ENCODE measurements at regions not wholly inside any gene's neighbourhood (a gene's known extent, or its start where the extent isn't known, plus 50 kb on each side); places are given as distances from the start of the nearest gene placed in this dataset.

DNA sequence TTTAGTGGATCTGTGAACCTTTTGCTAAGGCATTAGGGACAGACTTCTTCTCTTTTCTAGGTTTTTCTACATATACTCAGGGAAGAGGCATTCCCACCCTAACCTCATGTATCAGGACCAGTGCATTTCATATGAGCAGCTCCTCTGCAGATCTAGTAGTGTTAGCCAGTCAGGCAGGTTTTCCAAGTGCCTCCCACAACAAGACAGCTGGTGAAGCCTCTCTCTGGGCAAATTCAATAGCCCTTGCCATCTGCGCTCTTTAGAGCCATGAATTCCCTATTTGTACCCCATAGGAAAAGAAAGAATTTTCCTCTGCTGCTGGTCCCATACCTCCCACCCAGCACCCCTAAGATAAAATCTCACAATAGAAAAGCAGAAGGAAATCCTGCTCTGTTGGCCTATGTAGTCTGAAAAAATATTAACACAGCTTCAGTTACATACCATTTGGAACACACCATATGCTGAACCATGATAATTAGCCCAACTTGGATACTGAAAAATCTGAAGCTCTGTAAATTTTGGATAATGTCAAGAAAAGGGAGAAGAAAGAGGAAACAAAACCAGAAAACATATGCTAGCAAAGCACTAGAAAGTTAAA is 1354.6 kb upstream of the NRXN1 start:
- no peaks in the 10 kb centered on the region for H3K27me3 Mint-ChIP-seq
- H3K27ac Mint-ChIP-seq: no peak overlapping the region
- H3K9me3 ChIP-seq: no peaks in the 10 kb centered on the region
- H3K36me3 Mint-ChIP-seq: no peaks in the 10 kb centered on the region
- H3K4me1 ChIP-seq (ENCODE audit: control insufficient read depth in 1 of 2, extremely low read depth in 1 of 2, insufficient read depth in 2 of 2, low read length in 2 of 2): no peaks in the 10 kb centered on the region
- no peak for DNase-seq
- no peaks in the 10 kb centered on the region for H3K4me1 Mint-ChIP-seq
- POLR2A ChIA-PET: no interaction called here
- no peak overlapping the region for H3K4me3 ChIP-seq (ENCODE audit: control insufficient read depth in 1 of 2, extremely low read depth in 1 of 2, low read length in 1 of 2)
- no peak overlapping the region for H3K27ac ChIP-seq (ENCODE audit: low read length)
- ATAC-seq (replicated peaks in 1 of 4): no peak
- H3K9me3 Mint-ChIP-seq: peaks cover 9 to 12% (median 10%) of the 10 kb centered on the region in 3 donors
- H3K4me3 Mint-ChIP-seq: no peak overlapping the region
- CTCF ChIA-PET: no interaction called here
- 100% methylated on average over 1 of the region's 1 CpG for WGBS (ENCODE audit: insufficient coverage)
- H3K27me3 ChIP-seq (replicated peaks in 1 of 2; ENCODE audit: control insufficient read depth in 2 of 2, extremely low read depth in 1 of 2, insufficient read depth in 2 of 2, low read length in 1 of 2): no peaks in the 10 kb centered on the region
- H3K36me3 ChIP-seq (ENCODE audit: control insufficient read depth in 2 of 2, extremely low read depth in 1 of 2, insufficient read depth in 1 of 2, low read length in 1 of 2): no peaks in the 10 kb centered on the region

DNA sequence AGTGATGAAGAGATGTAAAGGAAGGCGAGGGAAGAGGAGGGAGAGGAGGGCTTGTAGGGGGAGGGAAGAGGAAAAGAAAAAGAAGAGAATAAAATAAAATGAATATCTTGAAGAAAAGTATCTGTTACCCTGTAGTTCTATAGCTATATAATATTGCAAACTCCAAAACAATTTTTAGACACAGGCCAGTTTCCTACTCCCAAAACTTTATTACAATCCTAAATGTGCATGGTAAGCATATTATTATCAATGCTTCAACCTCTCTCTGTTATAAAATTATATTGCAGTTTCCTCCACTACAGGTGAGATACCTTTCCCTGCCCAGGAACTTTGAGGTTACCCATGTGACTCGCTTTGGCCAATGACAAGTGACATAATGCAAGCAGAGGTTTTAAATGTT is 1351.6 kb upstream of the NRXN1 start:
- Histone ChIP-seq H3K4me3 (ENCODE audit: control insufficient read depth in 1 of 2, extremely low read depth in 1 of 2, low read length in 1 of 2) (no peak overlapping the region), H3K27ac (ENCODE audit: low read length) (no peak overlapping the region), H3K27me3 (replicated peaks in 1 of 2; ENCODE audit: control insufficient read depth in 2 of 2, extremely low read depth in 1 of 2, insufficient read depth in 2 of 2, low read length in 1 of 2) (no peaks in the 10 kb centered on the region), H3K9me3 (no peaks in the 10 kb centered on the region), H3K4me1 (ENCODE audit: control insufficient read depth in 1 of 2, extremely low read depth in 1 of 2, insufficient read depth in 2 of 2, low read length in 2 of 2) (no peaks in the 10 kb centered on the region), H3K36me3 (ENCODE audit: control insufficient read depth in 2 of 2, extremely low read depth in 1 of 2, insufficient read depth in 1 of 2, low read length in 1 of 2) (no peaks in the 10 kb centered on the region)
- Mint-ChIP-seq H3K4me1 (no peaks in the 10 kb centered on the region), H3K9me3 (peaks cover 3 to 9% (median 4%) of the 10 kb centered on the region in 3 donors), H3K27ac (no peak overlapping the region), H3K27me3 (no peaks in the 10 kb centered on the region), H3K36me3 (no peaks in the 10 kb centered on the region), H3K4me3 (no peak overlapping the region)
- CTCF ChIA-PET: no interaction called here
- DNase-seq (no peak), ATAC-seq (replicated peaks in 1 of 4) (no peak)
- WGBS (ENCODE audit: insufficient coverage): no CpG with 5 or more reads among the region's 2 CpGs
- POLR2A ChIA-PET: no interaction called here

- H3K36me3 Mint-ChIP-seq: no peaks in the 10 kb centered on the region
- Histone ChIP-seq H3K4me3 (ENCODE audit: control insufficient read depth in 1 of 2, extremely low read depth in 1 of 2, low read length in 1 of 2) (no peak overlapping the region), H3K27me3 (replicated peaks in 1 of 2; ENCODE audit: control insufficient read depth in 2 of 2, extremely low read depth in 1 of 2, insufficient read depth in 2 of 2, low read length in 1 of 2) (no peaks in the 10 kb centered on the region), H3K27ac (ENCODE audit: low read length) (no peak overlapping the region), H3K36me3 (ENCODE audit: control insufficient read depth in 2 of 2, extremely low read depth in 1 of 2, insufficient read depth in 1 of 2, low read length in 1 of 2) (no peaks in the 10 kb centered on the region), H3K4me1 (ENCODE audit: control insufficient read depth in 1 of 2, extremely low read depth in 1 of 2, insufficient read depth in 2 of 2, low read length in 2 of 2) (no peaks in the 10 kb centered on the region), H3K9me3 (peaks cover 4% of the 10 kb centered on the region)
- H3K4me1 Mint-ChIP-seq: no peaks in the 10 kb centered on the region
- no peak overlapping the region for H3K4me3 Mint-ChIP-seq
- WGBS (ENCODE audit: insufficient coverage): no CpG with 5 or more reads among the region's 2 CpGs
- ATAC-seq (replicated peaks in 1 of 4) (no peak), DNase-seq (no peak)
- no peak overlapping the region for H3K27ac Mint-ChIP-seq
- ChIA-PET POLR2A (no interaction called here), CTCF (no interaction called here)
- H3K9me3 Mint-ChIP-seq: peaks cover 3 to 7% (median 5%) of the 10 kb centered on the region in 3 donors
- H3K27me3 Mint-ChIP-seq: no peaks in the 10 kb centered on the region
Measured at GRCh38 chr2:52369178-52369577, 1337.2 kb upstream of the NRXN1 start.

GRCh38 chr2:52368141-52368540 is 1336.2 kb upstream of the NRXN1 start:
- no peak for DNase-seq

GRCh38 chr2:52365946-52366345 is 1334.0 kb upstream of the NRXN1 start:
- H3K27ac ChIP-seq (ENCODE audit: low read length): no peak overlapping the region
- peaks cover 4% of the 10 kb centered on the region for H3K9me3 ChIP-seq
- WGBS (ENCODE audit: insufficient coverage): no CpG with 5 or more reads among the region's 2 CpGs
- POLR2A ChIA-PET: no interaction called here
- no peaks in the 10 kb centered on the region for H3K4me1 ChIP-seq (ENCODE audit: control insufficient read depth in 1 of 2, extremely low read depth in 1 of 2, insufficient read depth in 2 of 2, low read length in 2 of 2)
- no peaks in the 10 kb centered on the region for H3K27me3 ChIP-seq (replicated peaks in 1 of 2; ENCODE audit: control insufficient read depth in 2 of 2, extremely low read depth in 1 of 2, insufficient read depth in 2 of 2, low read length in 1 of 2)
- DNase-seq (no peak), ATAC-seq (replicated peaks in 1 of 4) (no peak)
- H3K27ac Mint-ChIP-seq: no peak overlapping the region
- H3K4me1 Mint-ChIP-seq: no peaks in the 10 kb centered on the region
- H3K36me3 Mint-ChIP-seq: no peaks in the 10 kb centered on the region
- no peak overlapping the region for H3K4me3 ChIP-seq (ENCODE audit: control insufficient read depth in 1 of 2, extremely low read depth in 1 of 2, low read length in 1 of 2)
- no peaks in the 10 kb centered on the region for H3K36me3 ChIP-seq (ENCODE audit: control insufficient read depth in 2 of 2, extremely low read depth in 1 of 2, insufficient read depth in 1 of 2, low read length in 1 of 2)
- CTCF ChIA-PET: no interaction called here
- no peak overlapping the region for H3K4me3 Mint-ChIP-seq
- no peaks in the 10 kb centered on the region for H3K27me3 Mint-ChIP-seq
- H3K9me3 Mint-ChIP-seq: peaks cover 0 to 15% (median 5%) of the 10 kb centered on the region in 3 donors

More at GRCh38 chr2:52368141-52368540, 1336.2 kb upstream of the NRXN1 start:
- Histone ChIP-seq H3K27ac (ENCODE audit: low read length) (no peak overlapping the region), H3K4me1 (ENCODE audit: control insufficient read depth in 1 of 2, extremely low read depth in 1 of 2, insufficient read depth in 2 of 2, low read length in 2 of 2) (no peaks in the 10 kb centered on the region), H3K9me3 (peaks cover 4% of the 10 kb centered on the region), H3K27me3 (replicated peaks in 1 of 2; ENCODE audit: control insufficient read depth in 2 of 2, extremely low read depth in 1 of 2, insufficient read depth in 2 of 2, low read length in 1 of 2) (no peaks in the 10 kb centered on the region), H3K36me3 (ENCODE audit: control insufficient read depth in 2 of 2, extremely low read depth in 1 of 2, insufficient read depth in 1 of 2, low read length in 1 of 2) (no peaks in the 10 kb centered on the region), H3K4me3 (ENCODE audit: control insufficient read depth in 1 of 2, extremely low read depth in 1 of 2, low read length in 1 of 2) (no peak overlapping the region)
- ChIA-PET CTCF (no interaction called here), POLR2A (no interaction called here)
- Mint-ChIP-seq H3K4me1 (no peaks in the 10 kb centered on the region), H3K36me3 (no peaks in the 10 kb centered on the region), H3K9me3 (peaks cover 1 to 12% (median 6%) of the 10 kb centered on the region in 3 donors), H3K27me3 (no peaks in the 10 kb centered on the region), H3K4me3 (no peak overlapping the region), H3K27ac (no peak overlapping the region)
- no peak for ATAC-seq (replicated peaks in 1 of 4)

DNA sequence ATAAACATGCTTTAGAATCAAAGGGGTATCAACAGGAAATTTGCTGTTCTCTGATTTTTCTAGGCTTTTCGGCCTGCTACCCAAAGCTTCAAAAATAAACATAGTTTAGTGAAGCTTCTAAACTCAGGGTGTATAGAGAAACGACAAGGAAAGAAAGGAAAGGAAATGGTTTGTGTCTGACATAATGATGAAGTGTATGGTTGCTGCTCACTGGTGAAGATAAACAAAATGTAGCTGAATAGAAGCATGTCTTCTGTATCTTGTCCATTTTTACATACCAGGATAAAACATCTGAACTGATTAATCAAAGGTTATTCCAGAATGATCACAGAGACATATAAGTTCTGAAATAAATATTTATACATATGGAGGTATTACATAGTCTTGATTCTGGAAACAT is 1324.6 kb upstream of the NRXN1 start:
- DNase-seq: no peak
- no peaks in the 10 kb centered on the region for H3K27me3 Mint-ChIP-seq
- no peaks in the 10 kb centered on the region for H3K27me3 ChIP-seq (replicated peaks in 1 of 2; ENCODE audit: control insufficient read depth in 2 of 2, extremely low read depth in 1 of 2, insufficient read depth in 2 of 2, low read length in 1 of 2)
- ChIA-PET CTCF (no interaction called here), POLR2A (no interaction called here)
- no peak overlapping the region for H3K4me3 ChIP-seq (ENCODE audit: control insufficient read depth in 1 of 2, extremely low read depth in 1 of 2, low read length in 1 of 2)
- H3K27ac Mint-ChIP-seq: no peak overlapping the region
- H3K4me3 Mint-ChIP-seq: no peak overlapping the region
- H3K36me3 ChIP-seq (ENCODE audit: control insufficient read depth in 2 of 2, extremely low read depth in 1 of 2, insufficient read depth in 1 of 2, low read length in 1 of 2): no peaks in the 10 kb centered on the region
- H3K9me3 ChIP-seq: no peaks in the 10 kb centered on the region
- no peaks in the 10 kb centered on the region for H3K4me1 ChIP-seq (ENCODE audit: control insufficient read depth in 1 of 2, extremely low read depth in 1 of 2, insufficient read depth in 2 of 2, low read length in 2 of 2)
- WGBS (ENCODE audit: insufficient coverage): no CpG with 5 or more reads among the region's 2 CpGs
- no peak overlapping the region for H3K27ac ChIP-seq (ENCODE audit: low read length)
- H3K9me3 Mint-ChIP-seq: peaks cover 9 to 12% (median 11%) of the 10 kb centered on the region in 3 donors
- no peaks in the 10 kb centered on the region for H3K4me1 Mint-ChIP-seq
- no peaks in the 10 kb centered on the region for H3K36me3 Mint-ChIP-seq
- ATAC-seq (replicated peaks in 1 of 4): no peak

DNA sequence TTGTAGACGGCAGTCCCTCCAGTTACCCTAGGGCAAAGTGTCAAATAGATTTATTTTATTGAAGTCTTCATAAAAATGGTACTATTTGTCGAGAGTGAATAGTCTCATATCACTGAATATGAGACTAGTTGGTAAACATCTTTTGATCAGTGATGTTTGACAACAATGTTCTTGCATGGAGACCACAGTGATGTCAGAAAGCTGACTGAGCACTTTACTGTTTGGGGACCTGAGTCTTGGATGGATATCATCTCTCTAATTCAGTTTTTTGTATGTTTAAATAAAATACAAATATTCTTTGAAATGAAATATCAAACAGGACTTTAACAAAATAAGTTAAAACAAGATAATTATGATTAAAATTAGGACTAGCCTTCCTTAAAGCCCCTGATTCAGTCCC is 1315.4 kb upstream of the NRXN1 start:
- Histone ChIP-seq H3K4me1 (ENCODE audit: control insufficient read depth in 1 of 2, extremely low read depth in 1 of 2, insufficient read depth in 2 of 2, low read length in 2 of 2) (no peaks in the 10 kb centered on the region), H3K4me3 (ENCODE audit: control insufficient read depth in 1 of 2, extremely low read depth in 1 of 2, low read length in 1 of 2) (no peak overlapping the region), H3K27me3 (replicated peaks in 1 of 2; ENCODE audit: control insufficient read depth in 2 of 2, extremely low read depth in 1 of 2, insufficient read depth in 2 of 2, low read length in 1 of 2) (no peaks in the 10 kb centered on the region), H3K27ac (ENCODE audit: low read length) (no peak overlapping the region), H3K36me3 (ENCODE audit: control insufficient read depth in 2 of 2, extremely low read depth in 1 of 2, insufficient read depth in 1 of 2, low read length in 1 of 2) (no peaks in the 10 kb centered on the region), H3K9me3 (no peaks in the 10 kb centered on the region)
- ChIA-PET CTCF (no interaction called here), POLR2A (no interaction called here)
- Mint-ChIP-seq H3K36me3 (no peaks in the 10 kb centered on the region), H3K27me3 (no peaks in the 10 kb centered on the region), H3K27ac (no peak overlapping the region), H3K4me1 (no peaks in the 10 kb centered on the region), H3K4me3 (no peak overlapping the region), H3K9me3 (peaks cover 3 to 14% (median 13%) of the 10 kb centered on the region in 3 donors)
- ATAC-seq (replicated peaks in 1 of 4): no peak
- DNase-seq: no peak
- no CpG with 5 or more reads among the region's 2 CpGs for WGBS (ENCODE audit: insufficient coverage)
